ENCODE measurements at regions not wholly inside any gene's neighbourhood (a gene's known extent, or its start where the extent isn't known, plus 50 kb on each side); places are given as distances from the start of the nearest gene placed in this dataset.

DNA sequence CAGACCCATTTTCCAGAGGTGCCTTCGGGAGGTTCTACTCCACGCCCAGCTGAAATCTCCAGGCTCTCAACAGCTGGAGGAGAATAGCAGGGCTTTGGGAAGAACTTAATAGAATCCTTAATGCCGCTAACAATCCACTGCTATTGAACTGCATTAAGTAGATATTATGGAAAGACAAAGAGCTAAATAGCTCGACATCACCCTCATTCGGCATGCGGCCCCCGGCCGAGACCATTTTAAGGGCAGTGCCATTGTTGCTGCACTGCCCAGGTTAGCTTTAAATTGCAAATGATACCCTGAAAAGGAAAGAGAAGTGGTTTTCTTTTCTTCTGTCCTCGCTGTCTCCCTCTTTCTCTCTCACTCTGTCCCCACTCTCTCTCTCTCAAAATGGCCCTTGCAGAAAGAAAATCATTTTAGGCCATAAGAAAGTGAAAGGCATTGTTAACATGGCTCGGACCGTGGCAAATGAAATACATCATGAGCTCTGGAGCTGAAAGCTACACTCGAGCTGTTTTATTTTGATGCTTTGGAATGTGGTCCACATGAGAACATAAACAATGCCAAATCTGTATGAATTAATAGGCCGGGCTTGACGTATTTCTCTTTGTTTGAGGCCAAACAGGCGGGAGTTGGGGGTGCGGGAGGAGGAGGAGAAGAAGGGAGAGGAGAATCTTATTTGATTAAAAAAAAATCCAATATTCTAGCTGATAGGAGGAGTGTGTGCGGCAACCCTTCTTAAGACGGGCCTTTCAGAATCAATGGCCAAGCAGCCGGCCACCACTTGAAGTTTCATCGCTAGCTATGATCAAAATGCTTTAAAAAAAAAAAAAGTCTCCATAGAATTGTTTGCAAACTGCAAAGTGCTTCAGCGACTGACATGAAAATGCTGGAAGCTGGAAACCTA is 298.8 kb upstream of the IRX3 start:
- Histone ChIP-seq H3K27me3 (ENCODE audit: control insufficient read depth, insufficient read depth, low read length) (no peaks in the 10 kb centered on the region), H3K4me1 (ENCODE audit: control insufficient read depth, insufficient read depth, low read length) (peaks cover 2% of the 10 kb centered on the region; the same call in 1 of the 2 replicates), H3K27ac (ENCODE audit: low read length) (no peak overlapping the region), H3K4me3 (ENCODE audit: low read length) (no peak overlapping the region), H3K36me3 (ENCODE audit: control insufficient read depth, insufficient read depth, low read length) (no peaks in the 10 kb centered on the region), H3K9me3 (ENCODE audit: control insufficient read depth, insufficient read depth, low read length) (no peaks in the 10 kb centered on the region)
- no CpG with 5 or more reads among the region's 21 CpGs for WGBS (ENCODE audit: insufficient coverage, insufficient read length)
- no peak for DNase-seq (ENCODE audit: low read depth, low spot score)

DNA sequence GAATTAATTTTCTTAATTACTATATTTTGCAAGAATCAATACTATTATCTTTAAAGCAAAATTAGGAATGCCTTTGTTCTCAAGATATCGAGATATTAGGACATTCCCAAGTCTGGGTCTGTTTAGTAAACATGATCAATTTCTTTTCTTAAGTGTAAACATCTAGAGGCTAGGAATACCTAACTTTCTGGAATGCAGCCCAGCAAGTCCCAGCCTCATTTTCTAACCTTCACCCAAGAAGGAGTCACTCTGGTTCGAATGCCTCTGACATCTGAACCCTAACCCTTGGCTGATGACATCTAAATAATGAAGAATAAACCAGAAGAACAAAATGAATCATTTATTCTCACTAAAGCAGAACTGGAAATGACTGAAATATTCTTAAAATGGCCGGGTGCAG is 297.5 kb upstream of the IRX3 start:
- Histone ChIP-seq H3K4me3 (ENCODE audit: low read length) (no peak overlapping the region), H3K27ac (ENCODE audit: low read length) (no peak overlapping the region), H3K4me1 (ENCODE audit: control insufficient read depth, insufficient read depth, low read length) (no peaks in the 10 kb centered on the region), H3K36me3 (ENCODE audit: control insufficient read depth, insufficient read depth, low read length) (no peaks in the 10 kb centered on the region), H3K27me3 (ENCODE audit: control insufficient read depth, insufficient read depth, low read length) (no peaks in the 10 kb centered on the region), H3K9me3 (ENCODE audit: control insufficient read depth, insufficient read depth, low read length) (no peaks in the 10 kb centered on the region)
- WGBS (ENCODE audit: insufficient coverage, insufficient read length), result no CpG with 5 or more reads among the region's 3 CpGs
- no peak for DNase-seq (ENCODE audit: low read depth, low spot score)

DNA sequence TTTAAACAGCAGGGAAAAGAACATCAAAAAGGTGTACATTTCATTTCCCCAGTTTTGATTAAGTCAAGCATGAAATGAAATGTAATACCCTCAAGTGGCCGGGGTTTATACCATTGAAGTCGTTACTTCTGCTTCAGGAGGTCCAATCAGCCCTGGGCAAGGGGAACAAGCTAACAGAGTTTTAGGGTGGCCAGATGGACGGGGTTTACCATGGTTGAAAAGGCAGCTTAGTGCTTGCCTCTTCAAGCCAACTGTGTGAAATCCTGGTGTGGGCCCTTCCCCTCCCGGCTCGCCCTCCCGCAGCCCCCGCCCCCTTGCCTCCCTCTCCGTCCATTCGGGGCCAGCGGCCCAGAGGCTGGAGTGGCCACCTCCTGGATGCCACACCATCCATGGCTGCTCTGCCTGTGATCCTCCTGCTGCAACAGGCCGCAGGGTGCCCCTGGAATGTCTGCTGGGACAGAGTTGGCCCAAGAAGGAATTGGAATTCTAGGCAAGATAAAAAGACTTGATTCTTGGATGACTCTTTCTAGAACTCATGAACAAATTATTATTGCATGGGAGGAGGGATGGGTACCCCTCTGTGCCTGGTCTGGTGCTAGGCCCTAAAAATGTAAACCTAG is 296.2 kb upstream of the IRX3 start:
- Histone ChIP-seq H3K36me3 (ENCODE audit: control insufficient read depth, insufficient read depth, low read length) (no peaks in the 10 kb centered on the region), H3K4me1 (ENCODE audit: control insufficient read depth, insufficient read depth, low read length) (no peaks in the 10 kb centered on the region), H3K9me3 (ENCODE audit: control insufficient read depth, insufficient read depth, low read length) (no peaks in the 10 kb centered on the region), H3K27me3 (ENCODE audit: control insufficient read depth, insufficient read depth, low read length) (no peaks in the 10 kb centered on the region), H3K27ac (ENCODE audit: low read length) (no peak overlapping the region), H3K4me3 (ENCODE audit: low read length) (no peak overlapping the region)
- DNase-seq (ENCODE audit: low read depth, low spot score), result no peak
- no CpG with 5 or more reads among the region's 11 CpGs for WGBS (ENCODE audit: insufficient coverage, insufficient read length)

DNA sequence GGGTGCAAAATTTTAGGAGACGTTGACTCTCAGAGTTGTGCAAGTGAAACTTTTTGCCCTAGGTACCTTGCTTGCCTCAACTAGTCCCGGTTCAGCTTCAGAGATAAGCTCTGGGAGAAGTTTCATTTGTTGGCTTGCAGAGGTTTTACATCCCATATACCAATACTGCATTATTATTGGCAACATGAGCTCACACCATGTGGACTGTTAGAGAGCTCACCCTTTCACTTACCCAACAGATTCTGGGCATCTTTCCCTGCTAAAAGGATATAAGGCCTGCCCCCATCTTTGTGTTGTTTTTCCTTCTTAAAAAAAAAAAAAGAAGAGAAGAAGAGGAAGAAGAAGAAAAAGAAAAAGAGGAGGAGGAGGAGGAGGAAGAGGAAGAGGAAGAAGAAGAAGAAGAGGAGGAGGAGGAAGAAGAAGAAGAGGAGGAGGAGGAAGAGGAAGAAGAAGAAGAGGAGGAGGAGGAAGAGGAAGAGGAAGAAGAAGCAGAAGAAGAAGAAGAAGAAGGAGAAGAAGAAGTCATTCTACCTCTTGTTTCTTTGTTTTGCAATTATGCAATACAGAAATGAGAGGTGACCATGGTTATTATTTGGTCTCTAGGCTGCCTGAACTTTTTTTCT is 292.6 kb upstream of the IRX3 start:
- H3K27me3 ChIP-seq (ENCODE audit: control insufficient read depth, insufficient read depth, low read length), result no peaks in the 10 kb centered on the region
- DNase-seq (ENCODE audit: low read depth, low spot score), result no peak
- no peaks in the 10 kb centered on the region for H3K9me3 ChIP-seq (ENCODE audit: control insufficient read depth, insufficient read depth, low read length)
- H3K4me1 ChIP-seq (ENCODE audit: control insufficient read depth, insufficient read depth, low read length), result 0 out of 2 replicates have a peak, but pooled peaks cover 2% of the 10 kb centered on the region
- no peak overlapping the region for H3K4me3 ChIP-seq (ENCODE audit: low read length)
- no peaks in the 10 kb centered on the region for H3K36me3 ChIP-seq (ENCODE audit: control insufficient read depth, insufficient read depth, low read length)
- WGBS (ENCODE audit: insufficient coverage, insufficient read length), result no CpG with 5 or more reads among the region's 2 CpGs
- no peak overlapping the region for H3K27ac ChIP-seq (ENCODE audit: low read length)

DNA sequence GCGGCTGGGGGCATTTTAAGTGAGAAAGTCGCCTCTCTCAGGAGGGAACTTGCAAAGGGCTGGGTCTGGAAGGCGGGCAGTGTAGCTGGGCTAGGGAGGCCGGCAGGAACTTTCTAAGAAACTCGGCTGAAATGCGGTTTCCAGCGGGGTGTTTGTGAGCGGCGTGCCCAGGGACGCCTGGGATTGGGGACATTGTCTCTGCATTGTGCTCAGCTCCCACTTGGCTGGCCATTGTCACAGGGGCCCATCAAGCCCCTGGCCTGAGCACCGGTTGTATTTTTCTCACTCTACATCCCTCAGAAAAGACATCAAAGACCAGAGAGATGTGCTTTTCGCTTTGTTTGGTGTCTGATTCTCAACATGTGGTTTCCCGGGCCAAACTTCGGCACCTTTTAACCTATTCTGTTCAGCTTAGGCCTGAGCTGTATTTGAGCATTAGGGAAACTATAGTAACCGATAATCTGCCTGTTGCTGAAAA is 291.1 kb upstream of the IRX3 start:
- H3K4me3 ChIP-seq (ENCODE audit: low read length), result no peak overlapping the region
- WGBS (ENCODE audit: insufficient coverage, insufficient read length), result no CpG with 5 or more reads among the region's 15 CpGs
- H3K9me3 ChIP-seq (ENCODE audit: control insufficient read depth, insufficient read depth, low read length), result no peaks in the 10 kb centered on the region
- no peak overlapping the region for H3K27ac ChIP-seq (ENCODE audit: low read length)
- H3K27me3 ChIP-seq (ENCODE audit: control insufficient read depth, insufficient read depth, low read length), result no peaks in the 10 kb centered on the region
- H3K4me1 ChIP-seq (ENCODE audit: control insufficient read depth, insufficient read depth, low read length), result 0 out of 2 replicates have a peak, but pooled peaks cover 2% of the 10 kb centered on the region
- no peaks in the 10 kb centered on the region for H3K36me3 ChIP-seq (ENCODE audit: control insufficient read depth, insufficient read depth, low read length)
- no peak for DNase-seq (ENCODE audit: low read depth, low spot score)

DNA sequence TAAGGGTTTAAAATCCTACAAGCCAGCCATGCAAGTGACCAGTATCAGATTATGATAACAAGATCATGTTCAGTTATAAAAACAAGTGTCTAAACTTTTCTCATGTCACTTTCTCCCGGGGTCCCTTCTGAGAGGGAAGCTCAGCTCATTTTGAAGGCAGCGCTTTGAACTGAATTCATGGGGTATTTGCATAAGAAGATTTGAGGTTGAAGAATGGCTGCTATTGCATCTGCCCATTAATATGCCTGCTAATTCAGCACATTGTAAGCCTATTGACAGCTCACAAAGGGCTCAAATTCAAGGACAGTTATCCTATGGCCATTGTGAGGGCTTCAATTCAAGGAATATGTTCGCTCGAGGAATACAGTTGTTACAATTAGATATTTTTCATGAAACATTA is 290.2 kb upstream of the IRX3 start:
- no peak for DNase-seq (ENCODE audit: low read depth, low spot score)
- H3K4me3 ChIP-seq (ENCODE audit: low read length), result no peak overlapping the region
- 0 out of 2 replicates have a peak, but pooled peaks cover 2% of the 10 kb centered on the region for H3K4me1 ChIP-seq (ENCODE audit: control insufficient read depth, insufficient read depth, low read length)
- WGBS (ENCODE audit: insufficient coverage, insufficient read length), result no CpG with 5 or more reads among the region's 4 CpGs
- H3K27me3 ChIP-seq (ENCODE audit: control insufficient read depth, insufficient read depth, low read length), result no peaks in the 10 kb centered on the region
- no peaks in the 10 kb centered on the region for H3K9me3 ChIP-seq (ENCODE audit: control insufficient read depth, insufficient read depth, low read length)
- no peaks in the 10 kb centered on the region for H3K36me3 ChIP-seq (ENCODE audit: control insufficient read depth, insufficient read depth, low read length)
- H3K27ac ChIP-seq (ENCODE audit: low read length), result no peak overlapping the region

DNA sequence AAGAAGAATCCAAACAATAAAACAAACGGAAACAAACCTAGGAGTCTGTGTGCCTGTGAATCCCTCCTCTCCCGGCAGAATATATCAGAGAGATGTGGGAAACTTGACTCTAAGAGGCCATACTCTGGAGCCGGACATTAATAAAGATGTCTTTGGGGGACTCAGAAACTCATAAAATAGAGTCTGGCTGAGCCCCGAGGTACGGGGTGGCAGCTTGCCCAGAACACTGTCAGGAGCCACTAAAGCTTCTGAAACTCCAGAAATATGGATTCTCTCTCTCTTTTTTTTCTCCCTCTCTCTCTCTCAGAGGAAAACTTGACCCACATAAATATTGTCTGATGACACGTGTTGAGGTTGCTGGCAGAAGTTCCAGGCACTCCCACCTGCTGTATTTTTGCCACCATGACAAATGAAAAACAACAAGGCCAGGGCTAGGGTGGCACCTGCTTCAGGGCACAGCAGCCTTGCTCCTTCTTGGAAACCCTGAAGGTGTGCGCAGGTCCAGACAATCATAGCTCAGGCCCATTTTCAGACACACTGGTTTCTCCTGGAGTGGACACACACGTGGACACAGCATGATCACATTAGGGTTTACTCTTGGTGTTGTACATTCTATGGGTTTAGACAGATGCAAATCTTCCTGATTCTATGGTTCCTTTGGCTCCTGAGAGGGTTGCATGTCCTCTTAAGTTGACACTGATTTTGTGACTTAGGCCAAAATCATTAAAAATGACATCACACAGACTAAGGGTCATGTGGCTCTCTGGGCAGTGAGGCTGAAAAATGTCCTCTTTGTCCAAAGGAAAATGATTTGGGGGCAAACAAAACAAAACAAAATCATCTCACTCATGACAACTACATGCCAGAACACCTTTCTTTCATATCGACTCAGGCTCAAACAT is 282.6 kb upstream of the IRX3 start:
- no peak overlapping the region for H3K27ac ChIP-seq (ENCODE audit: low read length)
- no CpG with 5 or more reads among the region's 9 CpGs for WGBS (ENCODE audit: insufficient coverage, insufficient read length)

DNA sequence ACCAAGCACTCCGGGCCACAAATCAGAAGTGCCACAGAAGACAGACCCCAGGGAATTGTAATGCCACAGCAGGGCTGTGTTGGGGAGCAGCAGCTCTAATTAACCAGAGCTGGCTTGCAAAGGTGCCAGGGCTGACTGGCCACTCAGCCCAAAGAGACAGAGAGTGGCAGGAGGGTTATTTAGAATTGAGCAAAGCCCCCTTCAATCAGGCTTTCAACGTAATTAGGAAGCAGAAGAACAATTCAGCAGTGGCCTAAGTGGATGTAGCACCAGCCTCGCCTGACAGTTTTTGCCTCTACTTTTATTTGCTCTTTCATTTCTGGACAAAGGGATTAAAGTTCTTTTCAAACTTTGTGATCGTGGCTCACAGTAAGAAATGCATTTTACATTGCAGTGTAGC is 278.3 kb upstream of the IRX3 start:
- no peaks in the 10 kb centered on the region for H3K36me3 ChIP-seq (ENCODE audit: control insufficient read depth, insufficient read depth, low read length)
- no peak overlapping the region for H3K4me3 ChIP-seq (ENCODE audit: low read length)
- no peaks in the 10 kb centered on the region for H3K9me3 ChIP-seq (ENCODE audit: control insufficient read depth, insufficient read depth, low read length)
- H3K27ac ChIP-seq (ENCODE audit: low read length), result no peak overlapping the region
- WGBS (ENCODE audit: insufficient coverage, insufficient read length), result no CpG with 5 or more reads among the region's 4 CpGs
- H3K27me3 ChIP-seq (ENCODE audit: control insufficient read depth, insufficient read depth, low read length), result no peaks in the 10 kb centered on the region
- H3K4me1 ChIP-seq (ENCODE audit: control insufficient read depth, insufficient read depth, low read length), result no peaks in the 10 kb centered on the region
- no peak for DNase-seq (ENCODE audit: low read depth, low spot score)

More for the DNA sequence above, 282.6 kb upstream of the IRX3 start:
- DNase-seq (ENCODE audit: low read depth, low spot score), result no peak
- H3K4me1 ChIP-seq (ENCODE audit: control insufficient read depth, insufficient read depth, low read length), result no peaks in the 10 kb centered on the region
- H3K4me3 ChIP-seq (ENCODE audit: low read length), result no peak overlapping the region
- no peaks in the 10 kb centered on the region for H3K36me3 ChIP-seq (ENCODE audit: control insufficient read depth, insufficient read depth, low read length)
- H3K9me3 ChIP-seq (ENCODE audit: control insufficient read depth, insufficient read depth, low read length), result no peaks in the 10 kb centered on the region
- H3K27me3 ChIP-seq (ENCODE audit: control insufficient read depth, insufficient read depth, low read length), result no peaks in the 10 kb centered on the region

DNA sequence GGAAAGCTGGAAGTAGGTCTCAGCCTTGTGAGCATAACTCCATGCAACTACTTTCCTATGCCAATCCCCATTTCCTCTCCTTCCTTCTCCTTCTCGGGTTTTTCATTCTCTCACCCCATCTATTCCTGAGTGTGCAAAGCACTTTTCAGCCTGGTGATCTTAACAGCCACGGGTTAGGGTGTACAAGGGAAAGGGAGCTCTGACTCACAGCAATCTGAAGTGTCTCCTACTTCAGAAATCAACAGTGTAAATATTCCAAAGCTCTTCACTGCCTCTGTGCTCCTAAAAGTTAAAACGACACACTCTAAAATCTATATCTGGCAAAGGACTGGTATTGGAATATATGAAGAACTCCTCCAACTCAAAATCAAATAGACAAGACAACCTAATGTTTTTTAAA is 268.0 kb upstream of the IRX3 start:
- no peak for DNase-seq (ENCODE audit: low read depth, low spot score)
- no peaks in the 10 kb centered on the region for H3K27me3 ChIP-seq (ENCODE audit: control insufficient read depth, insufficient read depth, low read length)
- H3K4me3 ChIP-seq (ENCODE audit: low read length), result no peak overlapping the region
- no peaks in the 10 kb centered on the region for H3K9me3 ChIP-seq (ENCODE audit: control insufficient read depth, insufficient read depth, low read length)
- H3K27ac ChIP-seq (ENCODE audit: low read length), result no peak overlapping the region
- no peaks in the 10 kb centered on the region for H3K36me3 ChIP-seq (ENCODE audit: control insufficient read depth, insufficient read depth, low read length)
- WGBS (ENCODE audit: insufficient coverage, insufficient read length), result no CpG with 5 or more reads among the region's 3 CpGs
- H3K4me1 ChIP-seq (ENCODE audit: control insufficient read depth, insufficient read depth, low read length), result no peaks in the 10 kb centered on the region

DNA sequence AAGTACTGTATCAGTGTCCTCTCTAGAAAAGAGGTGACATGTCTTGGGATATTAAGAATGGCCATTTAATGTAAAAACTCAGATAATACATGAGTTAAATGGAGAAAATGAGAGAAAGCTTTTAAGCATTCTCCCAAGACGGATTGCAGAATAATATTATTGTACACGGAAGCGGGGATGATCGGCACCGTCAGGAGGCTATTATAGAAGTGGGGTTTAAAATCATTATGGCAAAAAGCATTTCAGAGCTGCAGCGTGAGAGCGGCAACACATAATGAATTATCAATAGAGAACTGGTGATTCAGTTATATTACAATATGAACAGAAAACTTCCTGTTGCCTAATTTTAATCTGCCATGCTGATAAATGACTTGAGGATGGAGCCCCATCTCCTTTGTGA is 261.7 kb upstream of the IRX3 start:
- no peaks in the 10 kb centered on the region for H3K36me3 ChIP-seq (ENCODE audit: control insufficient read depth, insufficient read depth, low read length)
- no peak overlapping the region for H3K27ac ChIP-seq (ENCODE audit: low read length)
- no peak overlapping the region for H3K4me3 ChIP-seq (ENCODE audit: low read length)
- no CpG with 5 or more reads among the region's 7 CpGs for WGBS (ENCODE audit: insufficient coverage, insufficient read length)
- H3K9me3 ChIP-seq (ENCODE audit: control insufficient read depth, insufficient read depth, low read length), result no peaks in the 10 kb centered on the region
- H3K4me1 ChIP-seq (ENCODE audit: control insufficient read depth, insufficient read depth, low read length), result no peaks in the 10 kb centered on the region
- no peaks in the 10 kb centered on the region for H3K27me3 ChIP-seq (ENCODE audit: control insufficient read depth, insufficient read depth, low read length)
- no peak for DNase-seq (ENCODE audit: low read depth, low spot score)

Measured in iPS DF 6.9 (cell line).